GM19324 (cell line): ENCODE measurements at regions not wholly inside any gene's neighbourhood (a gene's known extent, or its start where the extent isn't known, plus 50 kb on each side); places are given as distances from the start of the nearest gene placed in this dataset.

Experiments used
- ATAC-seq: cut with Tn5 transposase; IDR thresholded peaks from one replicate; pipeline ENCODE4 v1.9.1; 2021; ENCODE audit warnings: mild to moderate bottlenecking, moderate library complexity; ENCODE audit not compliant: unreplicated experiment, low FRiP score

DNA sequence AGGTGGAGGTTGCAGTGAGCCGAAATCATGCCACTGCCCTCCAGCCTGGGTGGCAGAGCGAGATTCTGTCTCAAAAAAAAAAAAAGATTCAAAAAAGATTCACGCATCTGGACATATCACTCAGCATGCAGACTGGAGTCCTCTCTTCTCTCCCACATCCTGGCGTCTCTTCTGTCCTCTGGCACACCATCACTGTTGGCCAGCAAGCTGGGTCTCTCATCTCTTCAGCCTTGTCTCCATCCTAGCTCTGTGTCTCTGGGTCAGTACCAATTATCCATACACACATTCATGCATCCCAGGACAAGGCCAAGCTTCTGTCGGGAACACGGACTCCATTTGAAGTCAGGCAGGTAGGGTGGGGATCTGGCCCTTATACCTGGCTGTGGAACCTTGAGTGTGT, 105.5 kb upstream of the MAP1LC3B2 start:
- no peak for ATAC-seq

- ATAC-seq = no peak
Measured at GRCh38 chr12:116454076-116454475, 105.1 kb upstream of the MAP1LC3B2 start.

DNA sequence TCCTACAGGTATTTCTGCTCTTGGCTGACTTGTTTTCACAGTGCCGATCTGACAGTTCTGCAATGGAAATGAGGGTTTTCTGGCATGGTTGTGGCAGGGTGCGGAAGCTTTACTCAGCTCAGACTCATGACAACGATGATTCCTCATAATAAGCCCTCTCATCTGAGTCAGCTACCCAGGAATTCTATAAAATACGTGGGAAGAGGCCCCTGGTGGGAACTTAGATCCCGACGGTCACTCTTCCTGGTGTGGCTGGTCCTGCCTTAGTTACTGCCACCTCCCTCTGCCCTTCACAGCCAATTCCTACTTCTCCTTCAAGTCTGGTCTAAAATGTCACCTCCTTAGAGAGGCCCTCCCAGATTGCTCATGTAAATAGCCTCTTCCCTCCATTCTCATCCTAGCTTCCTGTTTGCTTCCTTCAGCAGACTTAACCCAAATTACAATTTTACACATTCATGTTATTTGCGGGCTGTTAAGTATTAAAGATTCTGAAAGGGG, 104.2 kb upstream of the MAP1LC3B2 start:
- no peak for ATAC-seq

GRCh38 chr12:116455540-116456329, 103.4 kb upstream of the MAP1LC3B2 start:
- ATAC-seq = no peak

DNA sequence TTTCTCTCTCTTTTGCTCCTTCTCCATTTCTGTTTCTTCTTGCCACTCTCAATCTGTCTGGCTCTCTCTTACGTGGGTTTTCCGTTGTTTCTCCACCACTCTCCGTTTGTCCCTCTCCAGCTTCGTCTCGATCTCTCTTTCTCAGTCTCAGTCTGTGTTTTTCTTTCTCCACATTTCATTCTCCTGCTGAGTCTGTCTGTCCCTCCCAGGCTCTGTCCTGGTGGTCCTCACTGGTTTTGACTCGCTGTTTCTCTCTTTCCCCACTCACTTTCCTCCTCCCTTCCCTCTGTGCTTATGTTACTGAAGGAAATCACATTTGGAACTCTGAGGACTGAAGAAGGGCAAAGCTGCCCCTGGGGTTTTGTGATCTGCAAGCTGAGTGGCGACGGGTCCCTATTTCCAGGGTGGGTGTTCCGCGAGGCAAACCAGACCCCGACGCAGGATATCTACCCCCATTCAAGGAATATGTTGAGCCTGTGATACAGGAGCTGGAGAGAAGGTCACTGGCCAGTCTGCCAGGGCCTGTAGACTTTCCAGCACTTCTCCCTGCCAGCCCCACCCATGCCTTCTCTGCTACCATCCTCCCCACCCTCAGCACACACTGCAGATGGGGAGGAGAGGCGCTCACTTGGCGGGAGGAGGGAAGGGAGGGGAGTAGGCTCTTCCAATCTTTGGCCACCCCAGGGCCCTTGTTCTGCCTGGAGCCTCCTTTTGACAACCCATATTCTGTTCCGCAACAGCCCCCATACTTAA, 102.7 kb upstream of the MAP1LC3B2 start:
- no peak for ATAC-seq

DNA sequence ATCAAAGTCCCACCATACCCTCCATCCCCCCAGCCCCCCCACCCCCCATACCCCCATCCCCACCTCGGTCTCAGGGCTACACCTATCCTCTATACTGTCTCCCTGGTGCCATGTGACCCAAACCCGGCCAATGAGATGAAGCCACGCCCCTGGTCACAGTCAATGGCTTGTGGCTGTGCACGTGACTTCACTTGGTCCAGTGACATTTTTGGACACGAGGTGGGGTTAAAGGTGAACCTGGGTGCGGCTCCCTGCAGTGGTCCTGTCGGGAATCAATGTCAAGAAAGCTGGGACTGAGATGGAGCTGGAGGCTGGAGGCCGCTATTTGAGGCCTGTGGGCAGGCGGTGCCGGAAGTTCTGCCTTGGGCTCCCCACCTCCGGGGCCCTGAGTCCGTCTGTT, 100.7 kb upstream of the MAP1LC3B2 start:
- no peak for ATAC-seq

GRCh38 chr12:116459011-116459875, 99.9 kb upstream of the MAP1LC3B2 start:
- ATAC-seq = no peak

GRCh38 chr12:116459916-116460663, 99.1 kb upstream of the MAP1LC3B2 start:
- no peak for ATAC-seq

- ATAC-seq = no peak
Measured at GRCh38 chr12:116461060-116461459, 98.1 kb upstream of the MAP1LC3B2 start.

- ATAC-seq = no peak
Measured at GRCh38 chr12:116463366-116463765, 95.8 kb upstream of the MAP1LC3B2 start.

DNA sequence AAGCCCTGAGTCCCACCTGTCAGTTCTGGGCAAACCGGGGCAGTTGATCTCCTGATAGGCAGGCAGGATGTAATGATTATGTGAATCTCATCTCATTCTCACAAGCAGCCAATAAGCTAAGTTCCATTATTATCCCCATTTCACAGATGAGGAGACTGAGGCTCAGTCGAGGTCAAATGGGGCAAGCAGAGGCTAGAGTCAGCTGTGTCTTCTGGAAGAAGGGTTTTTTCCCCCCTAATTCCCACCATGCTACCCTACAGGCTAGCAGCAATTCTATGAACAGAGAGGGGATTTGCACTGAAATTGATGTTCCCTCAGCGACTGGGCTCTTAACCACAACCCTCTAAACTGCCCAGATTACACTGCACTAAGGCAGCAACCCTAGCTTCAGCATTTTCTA, 93.8 kb upstream of the MAP1LC3B2 start:
- no peak for ATAC-seq

GRCh38 chr12:116465856-116466255, 93.3 kb upstream of the MAP1LC3B2 start:
- no peak for ATAC-seq

- ATAC-seq = no peak
Measured at GRCh38 chr12:116466536-116466935, 92.6 kb upstream of the MAP1LC3B2 start.

GRCh38 chr12:116469344-116469743, 89.8 kb upstream of the MAP1LC3B2 start:
- no peak for ATAC-seq

DNA sequence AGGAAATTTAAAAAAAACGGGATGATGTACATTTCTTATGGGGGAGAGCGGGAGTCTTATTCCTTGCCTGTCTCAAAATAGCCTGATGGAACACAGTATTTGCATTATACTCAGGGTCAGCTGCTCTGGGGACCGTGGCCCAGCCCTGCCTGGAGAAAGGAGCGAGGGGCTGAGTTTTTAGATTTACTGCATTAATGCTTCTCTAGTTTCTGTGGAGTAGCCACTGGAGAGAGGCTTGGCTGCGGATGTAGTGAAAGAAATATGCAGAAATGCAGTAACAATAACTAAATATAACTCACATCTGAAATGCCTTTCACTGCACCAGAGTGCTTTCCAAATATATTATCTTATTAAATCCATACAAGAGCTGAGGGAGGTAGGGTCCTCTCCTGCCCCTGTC, 87.6 kb upstream of the MAP1LC3B2 start:
- no peak for ATAC-seq

GRCh38 chr12:116472193-116472592, 87.0 kb upstream of the MAP1LC3B2 start:
- ATAC-seq = no peak

DNA sequence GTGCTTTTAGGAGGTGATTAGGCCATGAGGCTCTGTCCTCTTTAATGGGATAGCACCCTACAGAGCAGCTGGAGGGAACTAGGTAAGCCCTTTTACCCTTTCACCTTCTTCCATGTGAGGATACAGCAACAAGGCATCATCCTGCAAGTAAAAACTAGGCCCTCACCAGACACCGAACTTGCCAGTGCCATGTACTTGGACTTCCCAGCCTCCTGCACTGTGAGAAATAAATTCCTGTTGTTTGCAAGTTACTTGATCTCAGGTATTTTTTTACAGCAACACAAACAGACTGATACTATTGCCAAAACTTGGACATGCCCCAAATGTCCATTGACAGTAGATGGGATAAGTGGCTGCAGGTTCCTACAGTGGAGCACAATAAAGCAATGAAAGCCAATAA, 85.8 kb upstream of the MAP1LC3B2 start:
- no peak for ATAC-seq

DNA sequence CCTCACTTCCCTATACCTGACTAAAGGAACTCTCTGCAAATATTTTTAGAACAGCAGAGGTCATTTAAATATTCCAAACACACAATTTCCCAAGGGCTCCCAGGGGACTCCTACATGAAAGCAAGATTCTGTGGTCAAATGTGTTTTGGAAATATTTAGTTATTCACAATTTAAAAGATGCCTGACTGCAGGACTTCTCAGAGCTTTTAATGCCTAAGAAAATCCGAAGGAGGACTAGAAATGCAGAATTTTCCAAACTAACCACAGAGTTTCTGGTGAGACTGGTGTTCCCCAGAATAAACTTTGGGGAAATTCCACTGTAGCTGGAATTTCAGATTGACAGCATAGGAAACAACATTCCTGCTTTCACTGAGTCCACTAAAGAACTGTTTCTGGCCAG, 84.8 kb upstream of the MAP1LC3B2 start:
- no peak for ATAC-seq

GRCh38 chr12:116474899-116475298, 84.3 kb upstream of the MAP1LC3B2 start:
- ATAC-seq = no peak

DNA sequence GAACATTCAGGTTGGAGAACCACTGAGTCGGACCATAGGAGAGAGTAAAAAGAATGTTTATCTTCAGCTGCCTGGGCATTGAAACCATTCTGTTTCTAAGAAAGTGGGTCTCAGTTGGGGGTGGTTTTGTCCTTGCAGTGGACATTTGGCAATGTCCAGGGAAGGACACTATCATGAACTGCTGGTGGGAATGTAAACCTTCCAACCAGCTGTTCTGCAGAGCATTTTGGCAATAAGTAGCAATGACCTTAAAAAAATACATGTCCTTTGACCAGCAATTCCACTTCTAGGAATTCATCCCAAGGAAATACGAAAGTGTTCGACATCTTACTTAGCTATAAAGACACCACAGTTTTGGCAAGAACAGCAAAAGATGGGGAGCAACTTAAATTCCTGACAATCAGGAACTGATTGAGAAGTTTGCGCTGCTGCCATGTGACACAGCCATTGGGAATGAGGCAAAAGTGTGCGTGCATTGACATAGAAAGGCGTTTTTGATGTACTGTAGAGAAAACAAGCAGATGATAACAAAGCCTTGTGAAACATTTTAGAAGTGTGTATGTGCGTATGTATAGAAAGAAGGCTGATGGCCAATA, 82.9 kb upstream of the MAP1LC3B2 start:
- ATAC-seq = no peak
